SK-N-DZ (cell line): ENCODE measurements at regions not wholly inside any gene's neighbourhood (a gene's known extent, or its start where the extent isn't known, plus 50 kb on each side); places are given as distances from the start of the nearest gene placed in this dataset.

ENCODE experiments used
- DNase-seq: peaks from one replicate; pipeline ENCODE4 v3.0.0-alpha.2; 2015; ENCODE audit warnings: low spot score

DNA sequence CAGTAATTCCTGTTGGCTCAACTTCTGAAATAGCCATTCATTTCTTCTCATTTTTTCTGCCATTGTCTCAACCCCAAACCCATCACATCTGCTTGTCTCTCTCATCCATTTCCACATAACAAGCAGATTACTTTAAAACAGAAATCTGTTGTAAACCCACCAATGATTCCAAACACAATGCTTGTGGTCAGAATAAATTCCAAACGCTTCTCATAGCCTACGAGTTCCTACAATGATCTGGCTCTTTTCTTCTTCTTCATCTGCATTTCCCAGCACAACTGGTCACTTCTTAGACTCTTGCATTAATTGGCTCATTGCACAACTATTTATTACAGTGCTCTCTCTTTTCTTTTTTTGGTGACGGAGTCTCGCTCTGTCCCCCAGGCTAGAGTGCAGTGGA is 364.1 kb downstream of the GATA3 start:
- no peak for DNase-seq

- no peak for DNase-seq
Observed at GRCh38 chr10:8420182-8420581, 365.7 kb downstream of the GATA3 start.

DNA sequence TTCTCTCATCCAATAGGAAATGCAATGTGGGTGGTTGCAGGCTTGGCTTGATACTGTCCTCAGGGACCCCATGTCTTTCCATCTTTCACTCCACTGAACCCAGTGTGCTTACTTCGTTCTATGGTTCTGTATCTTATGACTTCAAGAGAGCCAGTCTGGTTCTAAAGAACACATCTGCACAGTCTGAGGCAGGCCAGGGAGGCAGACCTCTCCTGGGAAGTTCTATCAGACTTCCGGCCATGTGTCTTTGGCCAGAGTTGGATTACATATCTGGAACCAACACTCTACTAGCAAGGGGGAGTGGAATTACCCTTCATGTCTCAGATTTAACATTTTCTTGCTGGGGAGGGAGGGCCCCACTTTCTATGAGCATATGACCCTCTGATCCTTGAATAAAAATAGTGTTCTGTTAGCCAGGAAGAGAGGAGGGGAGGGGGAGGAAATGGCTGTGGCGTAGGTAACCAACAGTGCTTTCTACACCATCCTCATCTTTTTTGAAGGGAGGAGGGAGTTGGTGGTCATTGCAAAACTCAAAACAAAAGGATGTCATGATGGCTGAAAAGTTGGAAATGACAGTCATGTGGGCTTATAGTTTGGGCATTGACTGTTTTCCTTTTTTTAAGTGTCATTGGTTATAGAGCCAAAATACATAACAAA is 370.2 kb downstream of the GATA3 start:
- no peak for DNase-seq

- DNase-seq = no peak
Observed at GRCh38 chr10:8428654-8429053, 374.2 kb downstream of the GATA3 start.

DNA sequence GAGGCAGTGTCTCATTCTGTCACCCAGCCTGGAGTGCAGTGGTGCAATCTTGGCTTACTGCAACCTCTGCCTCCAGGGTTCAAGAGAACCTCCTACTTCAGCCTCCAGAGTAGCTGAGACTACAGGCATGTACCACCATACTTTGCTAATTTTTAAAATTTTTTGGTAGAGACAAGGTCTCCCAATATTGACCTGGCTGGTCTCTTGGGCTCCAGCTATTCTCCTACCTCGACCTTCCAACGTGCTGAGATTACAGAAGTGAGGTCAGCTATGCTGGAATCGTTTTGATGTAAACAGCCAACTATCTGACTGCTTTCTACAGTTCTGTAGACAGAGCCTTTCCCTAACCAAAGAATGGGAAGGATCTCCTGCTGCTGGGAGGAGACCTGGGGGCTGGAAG is 375.8 kb downstream of the GATA3 start:
- no peak for DNase-seq

- DNase-seq = no peak
Observed at GRCh38 chr10:8431511-8431910, 377.0 kb downstream of the GATA3 start.

- no peak for DNase-seq
Observed at GRCh38 chr10:8435186-8436055, 380.9 kb downstream of the GATA3 start.

DNA sequence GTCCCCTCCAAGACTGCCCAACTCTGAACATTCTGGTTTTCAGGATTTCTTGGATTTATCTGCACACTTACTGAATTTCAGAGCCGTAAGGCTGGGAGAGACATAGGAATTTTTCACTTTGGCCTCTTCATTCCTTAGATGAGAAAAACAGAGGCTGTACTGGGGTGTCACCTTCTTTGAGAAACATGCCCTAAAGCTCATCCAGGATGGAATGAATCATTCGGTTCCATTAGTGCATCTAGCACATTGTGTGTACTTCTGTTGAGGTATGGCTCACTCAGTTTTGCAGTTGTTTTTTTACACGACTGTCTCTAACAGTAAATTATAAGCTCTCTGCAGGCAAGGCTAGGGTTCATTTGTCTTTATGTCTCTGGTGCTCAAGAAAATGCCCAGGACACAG is 383.4 kb downstream of the GATA3 start:
- DNase-seq = no peak

- DNase-seq = no peak
Observed at GRCh38 chr10:8438603-8439002, 384.1 kb downstream of the GATA3 start.

DNA sequence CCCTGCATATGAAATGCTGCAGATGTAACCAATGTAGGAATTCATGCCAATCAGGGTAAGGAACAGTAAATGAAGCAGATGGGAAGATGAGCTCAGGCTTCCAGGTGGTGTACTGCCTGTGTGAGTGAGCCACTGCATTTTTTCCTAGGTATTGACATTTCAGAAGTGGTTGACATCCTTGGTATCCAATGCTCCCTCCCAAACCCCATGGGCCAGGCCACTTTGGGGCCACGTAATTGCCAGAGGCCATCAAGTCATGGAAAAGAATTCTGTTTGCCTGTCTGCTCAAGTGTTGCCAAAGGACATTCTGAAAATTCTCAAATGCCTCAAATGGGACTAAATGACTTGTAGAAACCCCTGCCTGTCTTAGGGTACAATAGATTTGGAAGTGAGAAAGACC is 384.6 kb downstream of the GATA3 start:
- DNase-seq = no peak

DNA sequence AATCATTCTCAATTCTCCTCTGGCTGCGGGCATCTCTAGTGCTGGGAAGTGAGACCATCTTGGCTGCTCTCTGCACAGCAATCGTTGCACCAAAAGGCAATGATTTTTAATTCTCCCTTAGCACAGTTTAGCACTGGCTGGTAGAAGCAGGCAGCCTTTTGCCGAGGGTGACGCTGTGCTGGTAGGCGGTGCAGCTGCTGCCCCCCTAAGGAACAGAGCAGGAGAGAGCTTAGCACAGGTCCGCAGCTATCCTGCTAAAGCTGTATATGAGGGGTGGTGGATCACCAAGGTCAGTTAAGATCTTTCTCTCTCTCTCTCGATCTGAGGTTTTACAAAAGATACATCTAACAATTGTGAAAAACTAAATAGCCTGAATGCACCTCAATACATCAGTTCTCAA is 390.1 kb downstream of the GATA3 start:
- peak; percentile 82 for DNase-seq

DNA sequence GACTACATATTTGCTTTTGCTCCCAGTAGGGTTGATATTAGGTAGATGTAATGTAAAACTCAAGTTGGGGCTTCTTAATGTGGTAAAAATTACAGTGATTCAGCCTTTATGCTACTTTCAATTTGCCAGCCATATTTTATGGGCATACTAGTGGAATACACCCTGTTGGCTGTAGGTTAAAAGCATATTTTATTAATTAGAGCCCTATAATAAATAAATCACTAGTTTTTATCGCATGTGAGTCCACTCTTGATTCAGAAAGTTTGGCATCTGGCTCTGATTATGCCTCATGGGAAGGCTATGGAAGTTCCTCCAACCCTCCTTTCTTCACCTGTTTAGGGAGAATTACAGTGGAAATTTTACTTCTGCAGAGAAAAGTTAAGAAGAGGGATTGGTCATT is 390.9 kb downstream of the GATA3 start:
- no peak for DNase-seq

- peak; percentile 47 for DNase-seq
Observed at GRCh38 chr10:8449909-8450308, 395.4 kb downstream of the GATA3 start.

DNA sequence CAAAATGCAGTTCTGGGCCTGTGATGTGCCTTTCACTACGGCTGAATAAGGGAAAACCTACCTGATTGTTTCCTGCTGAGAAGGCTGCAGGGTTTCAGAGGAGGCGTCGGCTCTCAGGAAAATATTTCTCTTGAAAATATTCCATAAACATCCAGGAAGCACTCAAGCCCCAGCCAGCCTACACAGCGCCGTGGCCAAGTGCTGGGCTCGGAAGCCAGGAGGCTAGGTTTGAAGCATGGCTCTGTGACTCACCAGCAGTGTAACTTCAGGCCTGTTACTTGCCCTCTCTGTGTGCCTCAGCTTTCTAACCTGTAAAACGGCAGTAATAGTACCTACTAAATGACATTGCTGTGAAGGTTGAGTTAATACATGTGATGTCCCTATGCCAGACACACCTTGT is 399.1 kb downstream of the GATA3 start:
- DNase-seq = no peak

DNA sequence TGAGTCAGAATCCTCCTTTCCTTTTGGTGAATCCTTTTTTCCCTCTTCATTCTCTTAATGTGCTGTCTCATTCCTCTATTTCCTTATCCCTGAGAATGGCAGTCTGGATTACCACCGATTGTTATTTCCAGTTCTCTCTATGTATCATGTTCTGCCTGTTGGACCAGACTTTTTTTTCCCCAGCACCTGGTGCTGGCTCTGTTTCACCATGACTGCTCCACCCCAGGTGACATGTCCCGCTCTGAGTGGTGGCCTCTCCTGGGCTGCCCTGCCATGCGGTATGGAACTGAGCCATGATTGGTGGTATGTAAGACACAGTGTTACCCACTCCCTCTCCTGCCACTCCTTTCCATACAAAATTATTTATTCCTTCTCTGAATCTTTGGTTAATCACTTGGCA is 399.9 kb downstream of the GATA3 start:
- DNase-seq = no peak

- no peak for DNase-seq
Observed at GRCh38 chr10:8455181-8455580, 400.7 kb downstream of the GATA3 start.

DNA sequence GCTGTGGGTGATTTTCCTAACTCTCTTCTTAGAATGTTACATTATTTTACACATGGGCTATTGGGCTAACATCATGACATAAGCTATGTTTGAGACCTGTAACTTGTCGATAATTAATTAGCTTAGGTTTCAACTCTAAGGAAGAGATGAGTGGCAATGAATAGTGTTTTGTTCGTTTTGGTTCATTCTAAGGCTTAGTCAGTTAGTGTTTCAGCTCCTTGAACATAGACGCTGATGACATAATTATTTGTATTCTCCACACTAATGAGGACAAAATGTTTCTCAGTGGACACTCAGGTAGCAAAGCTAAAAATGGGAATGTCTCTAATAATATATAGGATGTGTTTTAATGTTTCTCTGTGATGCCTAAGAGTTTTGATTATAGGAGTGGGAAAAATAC is 401.9 kb downstream of the GATA3 start:
- no peak for DNase-seq

DNA sequence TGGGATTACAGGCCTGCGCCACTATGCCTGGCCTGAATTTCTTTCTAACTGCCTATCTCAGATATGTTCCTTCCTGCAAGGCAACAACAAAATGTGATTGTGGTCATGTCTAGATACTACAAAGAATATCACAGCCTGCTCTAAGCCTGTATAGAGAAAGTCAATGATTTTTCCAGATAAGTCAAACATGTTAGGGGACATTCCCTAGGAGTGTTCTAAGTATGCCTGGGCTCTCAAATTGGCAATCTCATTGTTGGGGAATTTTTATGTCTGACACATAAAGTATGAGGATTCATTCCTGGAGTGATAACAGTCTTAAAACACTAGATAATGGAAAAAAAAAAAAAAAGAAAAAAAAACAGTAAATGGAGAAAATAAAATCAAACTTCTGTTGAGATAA is 406.1 kb downstream of the GATA3 start:
- no peak for DNase-seq

DNA sequence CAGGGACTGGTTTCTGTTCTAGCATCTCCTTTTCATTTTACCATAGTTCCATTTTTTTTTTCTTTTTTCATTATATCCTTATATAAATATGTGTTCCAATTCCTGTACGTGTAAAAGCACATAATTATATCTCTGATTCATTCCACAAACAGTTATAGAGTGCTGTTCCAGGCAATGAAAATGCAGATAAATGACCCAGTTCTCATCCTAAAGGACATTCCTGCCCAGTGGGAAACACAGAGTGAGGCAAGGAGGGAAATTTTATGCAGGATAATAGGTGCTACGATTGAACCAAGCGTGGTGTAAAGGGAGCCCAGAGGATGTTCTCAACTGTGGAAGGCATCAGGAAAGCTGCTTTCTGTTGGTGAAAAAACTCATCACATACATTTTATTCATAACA is 408.1 kb downstream of the GATA3 start:
- no peak for DNase-seq

- no peak for DNase-seq
Observed at GRCh38 chr10:8463853-8464252, 409.4 kb downstream of the GATA3 start.

GRCh38 chr10:8468477-8468876 is 414.0 kb downstream of the GATA3 start:
- no peak for DNase-seq

GRCh38 chr10:8473205-8473604 is 418.7 kb downstream of the GATA3 start:
- DNase-seq = no peak

GRCh38 chr10:8477300-8477699 is 422.8 kb downstream of the GATA3 start:
- no peak for DNase-seq
